GM20000 (cell line): ENCODE measurements at regions not wholly inside any gene's neighbourhood (a gene's known extent, or its start where the extent isn't known, plus 50 kb on each side); places are given as distances from the start of the nearest gene placed in this dataset.

Experiments
- DNase-seq: peaks from one replicate; pipeline ENCODE4 v3.0.0; 2012; ENCODE audit warnings: low spot score
- CTCF ChIP-seq: IDR thresholded peaks from 2 replicates; pipeline ENCODE4 v1.5.1; 2012; ENCODE audit warnings: mild to moderate bottlenecking, control low read depth; ENCODE audit errors: extremely low read depth, missing control alignments

GRCh38 chr6:170111816-170112582, 178.9 kb downstream of the DLL1 start:
- DNase-seq, result no peak
- TF ChIP-seq CTCF, result no peak

- TF ChIP-seq CTCF, result no peak
- DNase-seq, result no peak
These were observed 179.7 kb downstream of the DLL1 start for GRCh38 chr6:170111141-170111664.

GRCh38 chr6:170110201-170111140, 180.4 kb downstream of the DLL1 start:
- DNase-seq, result no peak
- TF ChIP-seq CTCF, result no peak

GRCh38 chr6:170108890-170109587, 181.8 kb downstream of the DLL1 start:
- no peak for TF ChIP-seq CTCF

GRCh38 chr6:170108456-170108855, 182.4 kb downstream of the DLL1 start:
- no peak for TF ChIP-seq CTCF
- no peak for DNase-seq

More at GRCh38 chr6:170108890-170109587, 181.8 kb downstream of the DLL1 start:
- DNase-seq, result no peak

GRCh38 chr6:170107606-170108222, 183.2 kb downstream of the DLL1 start:
- no peak for TF ChIP-seq CTCF
- DNase-seq, result no peak
